ENCODE measurements at regions not wholly inside any gene's neighbourhood (a gene's known extent, or its start where the extent isn't known, plus 50 kb on each side); places are given as distances from the start of the nearest gene placed in this dataset.

DNA sequence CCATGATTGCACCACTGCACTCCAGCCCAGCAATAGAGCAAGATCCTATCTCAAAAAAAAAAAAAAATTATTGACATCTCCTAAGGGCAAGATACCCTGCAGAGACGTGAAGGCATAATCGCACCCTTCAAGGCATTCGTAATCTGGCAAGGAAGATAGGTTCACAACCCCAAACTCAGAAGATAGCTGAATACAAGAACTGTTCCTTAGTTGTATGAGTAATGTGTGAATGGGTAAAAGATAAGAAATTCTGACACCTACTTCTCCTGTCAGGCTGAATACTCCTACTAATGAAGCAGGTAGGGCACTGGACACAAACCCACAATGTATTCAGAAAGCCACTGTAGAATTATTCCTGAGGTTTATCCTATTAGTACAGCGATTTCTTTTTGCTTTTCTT lies 882.4 kb upstream of the AUTS2 start:
- TF ChIP-seq, protein P1, sequence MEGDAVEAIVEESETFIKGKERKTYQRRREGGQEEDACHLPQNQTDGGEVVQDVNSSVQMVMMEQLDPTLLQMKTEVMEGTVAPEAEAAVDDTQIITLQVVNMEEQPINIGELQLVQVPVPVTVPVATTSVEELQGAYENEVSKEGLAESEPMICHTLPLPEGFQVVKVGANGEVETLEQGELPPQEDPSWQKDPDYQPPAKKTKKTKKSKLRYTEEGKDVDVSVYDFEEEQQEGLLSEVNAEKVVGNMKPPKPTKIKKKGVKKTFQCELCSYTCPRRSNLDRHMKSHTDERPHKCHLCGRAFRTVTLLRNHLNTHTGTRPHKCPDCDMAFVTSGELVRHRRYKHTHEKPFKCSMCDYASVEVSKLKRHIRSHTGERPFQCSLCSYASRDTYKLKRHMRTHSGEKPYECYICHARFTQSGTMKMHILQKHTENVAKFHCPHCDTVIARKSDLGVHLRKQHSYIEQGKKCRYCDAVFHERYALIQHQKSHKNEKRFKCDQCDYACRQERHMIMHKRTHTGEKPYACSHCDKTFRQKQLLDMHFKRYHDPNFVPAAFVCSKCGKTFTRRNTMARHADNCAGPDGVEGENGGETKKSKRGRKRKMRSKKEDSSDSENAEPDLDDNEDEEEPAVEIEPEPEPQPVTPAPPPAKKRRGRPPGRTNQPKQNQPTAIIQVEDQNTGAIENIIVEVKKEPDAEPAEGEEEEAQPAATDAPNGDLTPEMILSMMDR (conservative IDR thresholded peaks at IDR 0.05 in 1 of 2, IDR thresholded peaks at IDR 0.05 in 1 of 2; ENCODE audit: low read depth in 1 of 2, low read length in 2 of 2), result no peak
- TF ChIP-seq EZH2 (IDR thresholded peaks at IDR 0.05; ENCODE audit: low read length, missing control alignments), result no peak

All from fibroblast of lung (primary cell).